ENCODE measurements at regions not wholly inside any gene's neighbourhood (a gene's known extent, or its start where the extent isn't known, plus 50 kb on each side); places are given as distances from the start of the nearest gene placed in this dataset.

GRCh38 chr13:22198001-22198400, 527.1 kb downstream of the FGF9 start:
- H4K91ac ChIP-seq (ENCODE audit: insufficient read length, low read depth, low read length), result no peak overlapping the region
- no peaks in the 10 kb centered on the region for H3K36me3 Mint-ChIP-seq (ENCODE audit: insufficient read depth in 1 of 3, low read depth in 3 of 3)
- H3K14ac ChIP-seq (ENCODE audit: insufficient read depth, low read length), result no peak overlapping the region
- no peak overlapping the region for H3K18ac ChIP-seq (ENCODE audit: insufficient read length, low read depth, low read length)
- no peaks in the 10 kb centered on the region for H3K9me3 Mint-ChIP-seq
- H2BK20ac ChIP-seq (ENCODE audit: low read depth, low read length, poor library complexity, severe bottlenecking), result no peak overlapping the region
- no peak overlapping the region for H2AFZ ChIP-seq (ENCODE audit: low read length)
- no peaks in the 10 kb centered on the region for H3K23me2 ChIP-seq (ENCODE audit: insufficient read length, low read depth, low read length, poor library complexity, severe bottlenecking)
- peaks cover 2% of the 10 kb centered on the region for H3K4me1 ChIP-seq (ENCODE audit: insufficient read depth, low read length)
- peaks cover 20 to 24% of the 10 kb centered on the region in 2 experiments for H3K4me1 Mint-ChIP-seq
- no peak overlapping the region for H2BK15ac ChIP-seq (ENCODE audit: low read depth, low read length)
- no peaks in the 10 kb centered on the region for H3K9me3 ChIP-seq (ENCODE audit: control insufficient read depth, low read depth, low read length)
- no peaks in the 10 kb centered on the region for H3K79me2 ChIP-seq (ENCODE audit: insufficient read depth, low read length)
- H2BK120ac ChIP-seq (ENCODE audit: low read depth, low read length, poor library complexity, severe bottlenecking), result no peak overlapping the region
- H2AK5ac ChIP-seq (ENCODE audit: insufficient read length, low read length), result no peak overlapping the region
- no peak overlapping the region for H3K23ac ChIP-seq (ENCODE audit: insufficient read length, low read depth, low read length)
- no peaks in the 10 kb centered on the region; the same call in 1 of the 2 replicates for H3K27me3 ChIP-seq (ENCODE audit: insufficient read depth, low read length)
- no peaks in the 10 kb centered on the region for H4K20me1 ChIP-seq (ENCODE audit: control insufficient read depth, insufficient read depth, insufficient read length)
- no peak overlapping the region for H2BK12ac ChIP-seq (ENCODE audit: insufficient read length, low read depth, low read length)
- no peaks in the 10 kb centered on the region for H3K27me3 Mint-ChIP-seq (ENCODE audit: low read depth)
- no peaks in the 10 kb centered on the region for H3K79me1 ChIP-seq (ENCODE audit: insufficient read depth, low read depth, low read length, poor library complexity, severe bottlenecking)
- no peak overlapping the region for H2BK5ac ChIP-seq (ENCODE audit: insufficient read length, low read length)
- DNase-seq, result no peak
- H3K27ac Mint-ChIP-seq, result no peak overlapping the region
- no peak overlapping the region for H3K4me3 Mint-ChIP-seq
- no peak overlapping the region for H3K4me2 ChIP-seq (ENCODE audit: insufficient read depth, insufficient read length, low read length)
- no peak for TF ChIP-seq CTCF (conservative IDR thresholded peaks at IDR 0.05)
- H4K5ac ChIP-seq (ENCODE audit: insufficient read length, low read depth, low read length), result no peak overlapping the region
- H3K4ac ChIP-seq (ENCODE audit: low read depth, low read length), result no peak overlapping the region
- H3K9ac ChIP-seq (ENCODE audit: extremely low read depth, insufficient read length, low read length), result no peak overlapping the region
- no peak overlapping the region for H3T11ph ChIP-seq (ENCODE audit: low read length)
- no peak overlapping the region for H3K56ac ChIP-seq (ENCODE audit: insufficient read length, low read depth, low read length)
- WGBS (ENCODE audit: extremely low coverage, insufficient read length, low lambda C conversion rate), result no CpG with 5 or more reads among the region's 4 CpGs
- no peak overlapping the region for H4K8ac ChIP-seq (replicated peaks; ENCODE audit: insufficient read length, low read depth, low read length)
- no peak overlapping the region for H3K27ac ChIP-seq (ENCODE audit: insufficient read length, low read depth, low read length)
